GM12878 (cell line): ENCODE measurements at regions not wholly inside any gene's neighbourhood (a gene's known extent, or its start where the extent isn't known, plus 50 kb on each side); places are given as distances from the start of the nearest gene placed in this dataset.

Source experiments
- ASH2L ChIP-seq: fragments of 300-600, 200-600 bp; sonication (generic); IDR thresholded peaks from 2 replicates; pipeline ENCODE4 v1.6.1; 2017; ENCODE audit warnings: low read depth, mild to moderate bottlenecking, borderline replicate concordance
- ATF7 ChIP-seq: fragments of 450-650 bp; IDR thresholded peaks from 2 replicates; pipeline ENCODE4 v1.6.1; 2016; ENCODE audit warnings: low read depth, mild to moderate bottlenecking
- BHLHE40 ChIP-seq, 2 experiments: fragments of 450-650 bp in 1 of 2; IDR thresholded peaks; 2 replicates each; pipeline ENCODE4 v1.6.1; 2011 to 2017; ENCODE audit warnings: low read depth in 2 of 2, borderline replicate concordance in 1 of 2, improper control_type of control experiment in 1 of 2, low read length in 1 of 2, mild to moderate bottlenecking in 1 of 2
- EZH2 ChIP-seq: IDR thresholded peaks from 2 replicates; pipeline ENCODE4 v1.6.1; 2012; ENCODE audit warnings: low read depth, mild to moderate bottlenecking, control low read depth, inconsistent platforms, low read length, borderline replicate concordance; ENCODE audit not compliant: control insufficient read depth
- MXI1 ChIP-seq: fragments of 150-350 bp; IDR thresholded peaks from 2 replicates; pipeline ENCODE4 v1.6.1; 2011; ENCODE audit warnings: low read depth, mild to moderate bottlenecking, inconsistent platforms, low read length, improper control_type of control experiment
- NFXL1 ChIP-seq: fragments of 450-650 bp; IDR thresholded peaks from 2 replicates; pipeline ENCODE4 v1.6.1; 2017; ENCODE audit warnings: antibody characterized with exemption, mild to moderate bottlenecking, borderline replicate concordance
- POLR2AphosphoS5 ChIP-seq: IDR thresholded peaks from 2 replicates; pipeline ENCODE4 v1.6.1; 2011; ENCODE audit warnings: mild to moderate bottlenecking, low read length, inconsistent platforms
- RAD51 ChIP-seq: fragments of 450-650 bp; IDR thresholded peaks from 2 replicates; pipeline ENCODE4 v1.6.1; 2016; ENCODE audit warnings: moderate library complexity, mild to moderate bottlenecking, inconsistent platforms
- SIN3A ChIP-seq: IDR thresholded peaks from 2 replicates; pipeline ENCODE4 v1.6.1; 2012; ENCODE audit warnings: low read depth, low read length, improper control_type of control experiment
- SP1 ChIP-seq: IDR thresholded peaks from one replicate; pipeline ENCODE4 v1.6.1; 2011; ENCODE audit warnings: low read depth, low read length
- SUZ12 ChIP-seq: fragments of 200-600 bp; sonication (generic); IDR thresholded peaks from one replicate; pipeline ENCODE4 v1.6.1; 2018; ENCODE audit warnings: antibody characterized with exemption, mild to moderate bottlenecking; ENCODE audit not compliant: unreplicated experiment
- ZSCAN29 ChIP-seq: fragments of 450-650 bp; IDR thresholded peaks from 2 replicates; pipeline ENCODE4 v1.6.1; 2017; ENCODE audit warnings: mild to moderate bottlenecking, moderate library complexity
- TF ChIP-seq, protein P1 (sequence below): fragments of 450-650 bp; IDR thresholded peaks from 2 replicates; pipeline ENCODE4 v1.6.1; 2017; ENCODE audit warnings: mild to moderate bottlenecking
- TF ChIP-seq, protein P2 (sequence below), 3 experiments: IDR thresholded peaks in 2 of 3; conservative IDR thresholded peaks in 1 of 3; 2 replicates each; pipeline ENCODE4 v1.5.1; 2011; ENCODE audit warnings: low read depth in 3 of 3, low read length in 3 of 3, mild to moderate bottlenecking in 3 of 3, control low read depth in 2 of 3, moderate library complexity in 2 of 3, inconsistent platforms in 1 of 3, mixed read lengths in 1 of 3; ENCODE audit not compliant: control insufficient read depth in 2 of 3, insufficient read depth in 1 of 3; ENCODE audit errors: extremely low read depth in 1 of 3

- TF ChIP-seq ATF7, result no peak
- TF ChIP-seq, protein P1, sequence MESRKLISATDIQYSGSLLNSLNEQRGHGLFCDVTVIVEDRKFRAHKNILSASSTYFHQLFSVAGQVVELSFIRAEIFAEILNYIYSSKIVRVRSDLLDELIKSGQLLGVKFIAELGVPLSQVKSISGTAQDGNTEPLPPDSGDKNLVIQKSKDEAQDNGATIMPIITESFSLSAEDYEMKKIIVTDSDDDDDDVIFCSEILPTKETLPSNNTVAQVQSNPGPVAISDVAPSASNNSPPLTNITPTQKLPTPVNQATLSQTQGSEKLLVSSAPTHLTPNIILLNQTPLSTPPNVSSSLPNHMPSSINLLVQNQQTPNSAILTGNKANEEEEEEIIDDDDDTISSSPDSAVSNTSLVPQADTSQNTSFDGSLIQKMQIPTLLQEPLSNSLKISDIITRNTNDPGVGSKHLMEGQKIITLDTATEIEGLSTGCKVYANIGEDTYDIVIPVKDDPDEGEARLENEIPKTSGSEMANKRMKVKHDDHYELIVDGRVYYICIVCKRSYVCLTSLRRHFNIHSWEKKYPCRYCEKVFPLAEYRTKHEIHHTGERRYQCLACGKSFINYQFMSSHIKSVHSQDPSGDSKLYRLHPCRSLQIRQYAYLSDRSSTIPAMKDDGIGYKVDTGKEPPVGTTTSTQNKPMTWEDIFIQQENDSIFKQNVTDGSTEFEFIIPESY, result no peak
- TF ChIP-seq, protein P2, sequence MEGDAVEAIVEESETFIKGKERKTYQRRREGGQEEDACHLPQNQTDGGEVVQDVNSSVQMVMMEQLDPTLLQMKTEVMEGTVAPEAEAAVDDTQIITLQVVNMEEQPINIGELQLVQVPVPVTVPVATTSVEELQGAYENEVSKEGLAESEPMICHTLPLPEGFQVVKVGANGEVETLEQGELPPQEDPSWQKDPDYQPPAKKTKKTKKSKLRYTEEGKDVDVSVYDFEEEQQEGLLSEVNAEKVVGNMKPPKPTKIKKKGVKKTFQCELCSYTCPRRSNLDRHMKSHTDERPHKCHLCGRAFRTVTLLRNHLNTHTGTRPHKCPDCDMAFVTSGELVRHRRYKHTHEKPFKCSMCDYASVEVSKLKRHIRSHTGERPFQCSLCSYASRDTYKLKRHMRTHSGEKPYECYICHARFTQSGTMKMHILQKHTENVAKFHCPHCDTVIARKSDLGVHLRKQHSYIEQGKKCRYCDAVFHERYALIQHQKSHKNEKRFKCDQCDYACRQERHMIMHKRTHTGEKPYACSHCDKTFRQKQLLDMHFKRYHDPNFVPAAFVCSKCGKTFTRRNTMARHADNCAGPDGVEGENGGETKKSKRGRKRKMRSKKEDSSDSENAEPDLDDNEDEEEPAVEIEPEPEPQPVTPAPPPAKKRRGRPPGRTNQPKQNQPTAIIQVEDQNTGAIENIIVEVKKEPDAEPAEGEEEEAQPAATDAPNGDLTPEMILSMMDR (IDR thresholded peaks at IDR 0.05 in 2 of 3, conservative IDR thresholded peaks at IDR 0.05 in 1 of 3; ENCODE audit: control insufficient read depth in 2 of 3, extremely low read depth in 1 of 3, insufficient read depth in 1 of 3, low read depth in 3 of 3, low read length in 3 of 3), result no peak
- no peak for TF ChIP-seq MXI1
- TF ChIP-seq SUZ12, result no peak
- TF ChIP-seq SP1, result no peak
- TF ChIP-seq ZSCAN29, result no peak
- no peak for TF ChIP-seq SIN3A
- no peak for TF ChIP-seq ASH2L
- no peak for TF ChIP-seq NFXL1
- TF ChIP-seq BHLHE40 (IDR thresholded peaks at IDR 0.05; ENCODE audit: borderline replicate concordance in 1 of 2, low read depth in 2 of 2, low read length in 1 of 2), result no peak
- no peak for TF ChIP-seq POLR2AphosphoS5
- no peak for TF ChIP-seq EZH2
- no peak for TF ChIP-seq RAD51
Measured at GRCh38 chr2:7279421-7279949, 362.3 kb downstream of the RNF144A start.
